Keratinocyte (primary cell): ENCODE measurements at regions not wholly inside any gene's neighbourhood (a gene's known extent, or its start where the extent isn't known, plus 50 kb on each side); places are given as distances from the start of the nearest gene placed in this dataset.

Experiments
- DNase-seq: peaks from one replicate; pipeline ENCODE4 v3.0.0-alpha.2; 2011; ENCODE audit warnings: low read depth, missing footprints, low spot score
- FAIRE-seq: peaks from 2 replicates; lab custom pipeline; 2011; peaks lifted over from hg19 to GRCh38; lab: Jason Lieb, UNC
- H2AFZ ChIP-seq: 2 replicates; pipeline ENCODE4 v1.6.0; 2012; ENCODE audit warnings: low read length, control low read depth, inconsistent platforms; ENCODE audit not compliant: control insufficient read depth
- H3K27ac ChIP-seq: 2 replicates; pipeline ENCODE4 v1.5.1; 2011; ENCODE audit warnings: low read length; ENCODE audit not compliant: control insufficient read depth, insufficient read depth
- H3K27me3 ChIP-seq: 3 replicates; pipeline ENCODE4 v1.6.0; 2011; ENCODE audit warnings: low read length; ENCODE audit not compliant: control insufficient read depth, insufficient read depth; ENCODE audit errors: extremely low read depth
- H3K36me3 ChIP-seq, 2 experiments: 2 replicates in 1 of 2; 3 replicates in 1 of 2; pipeline ENCODE4 v1.5.1; 2011; ENCODE audit warnings: low read length in 2 of 2, mild to moderate bottlenecking in 1 of 2; ENCODE audit not compliant: control insufficient read depth in 2 of 2, insufficient read depth in 2 of 2; ENCODE audit errors: extremely low read depth in 1 of 2
- H3K4me1 ChIP-seq: 3 replicates; pipeline ENCODE4 v1.5.1; 2011; ENCODE audit warnings: low read length; ENCODE audit not compliant: control insufficient read depth, insufficient read depth; ENCODE audit errors: extremely low read depth
- H3K4me2 ChIP-seq: 3 replicates; pipeline ENCODE4 v1.6.0; 2011; ENCODE audit warnings: low read depth, low read length; ENCODE audit not compliant: control insufficient read depth, insufficient read depth; ENCODE audit errors: extremely low read depth
- H3K4me3 ChIP-seq, 3 experiments: fragments of 200-600 bp in 1 of 3; sonication (generic) in 1 of 3; 2 replicates in 2 of 3; 3 replicates in 1 of 3; pipeline ENCODE4 v1.5.1; 2011 to 2016; ENCODE audit warnings: low read length in 3 of 3, mild to moderate bottlenecking in 3 of 3, control low read depth in 2 of 3, inconsistent platforms in 1 of 3, low read depth in 1 of 3, mixed read lengths in 1 of 3, mixed run types in 1 of 3, moderate library complexity in 1 of 3; ENCODE audit not compliant: control insufficient read depth in 2 of 3, insufficient read depth in 2 of 3; ENCODE audit errors: extremely low read depth in 1 of 3
- H3K79me2 ChIP-seq: 2 replicates; pipeline ENCODE4 v1.6.0; 2012; ENCODE audit warnings: low read length; ENCODE audit not compliant: control insufficient read depth, insufficient read depth
- H3K9ac ChIP-seq: 3 replicates; pipeline ENCODE4 v1.6.0; 2011; ENCODE audit warnings: low read length; ENCODE audit not compliant: control insufficient read depth, insufficient read depth; ENCODE audit errors: extremely low read depth
- H3K9me1 ChIP-seq: 3 replicates; pipeline ENCODE4 v1.6.0; 2011; ENCODE audit warnings: low read length; ENCODE audit not compliant: control insufficient read depth, insufficient read depth; ENCODE audit errors: extremely low read depth
- H3K9me3 ChIP-seq: 2 replicates; pipeline ENCODE4 v1.5.1; 2012; ENCODE audit warnings: low read depth, low read length; ENCODE audit not compliant: control insufficient read depth
- H4K20me1 ChIP-seq: 3 replicates; pipeline ENCODE4 v1.6.0; 2011; ENCODE audit warnings: low read length; ENCODE audit not compliant: control insufficient read depth, insufficient read depth; ENCODE audit errors: extremely low read depth
- CTCF ChIP-seq, 3 experiments: IDR thresholded peaks in 1 of 3; conservative IDR thresholded peaks in 1 of 3; optimal IDR thresholded peaks in 1 of 3; 2 replicates in 2 of 3; 3 replicates in 1 of 3; pipeline versions ENCODE3 to v1.5.1; 2011; ENCODE audit warnings: low read length in 3 of 3, mild to moderate bottlenecking in 3 of 3, moderate library complexity in 2 of 3, control low read depth in 1 of 3, inconsistent platforms in 1 of 3; ENCODE audit not compliant: insufficient read depth in 2 of 3; ENCODE audit errors: extremely low read depth in 1 of 3
- EZH2 ChIP-seq: IDR thresholded peaks from one replicate; pipeline ENCODE4 v1.6.1; 2012; ENCODE audit warnings: inconsistent platforms, mild to moderate bottlenecking, low read length, moderate library complexity
- dilution Hi-C: fragments of 300-500 bp; cut with MboI; formaldehyde crosslinking; loops from one replicate; pipeline ENCODE4 v1.7.0; 2020; ENCODE audit warnings: low sequenced_read_pairs; ENCODE audit not compliant: extremely low pct_ligation_motif_present

- Histone ChIP-seq H3K79me2 (no peaks in the 10 kb centered on the region), H3K9ac (no peak overlapping the region), H3K27me3 (no peaks in the 10 kb centered on the region), H3K9me3 (no peaks in the 10 kb centered on the region), H3K4me3 (no peak overlapping the region), H3K4me1 (peaks cover 22% of the 10 kb centered on the region), H4K20me1 (no peaks in the 10 kb centered on the region), H3K4me2 (no peak overlapping the region), H3K9me1 (no peaks in the 10 kb centered on the region), H3K36me3 (no peaks in the 10 kb centered on the region), H3K27ac (no peak overlapping the region), H2AFZ (no peak overlapping the region)
- dilution Hi-C loops = no loop called here
- TF ChIP-seq EZH2 (no peak), CTCF (optimal IDR thresholded peaks at IDR 0.05 in 1 of 3, IDR thresholded peaks at IDR 0.05 in 1 of 3, conservative IDR thresholded peaks at IDR 0.05 in 1 of 3; ENCODE audit: extremely low read depth in 1 of 3, insufficient read depth in 2 of 3, low read length in 3 of 3) (no peak)
- FAIRE-seq (peak; percentile 88), DNase-seq (no peak)
Measured at GRCh38 chr7:34354899-34355298, 303.1 kb upstream of the NPSR1 start.

DNA sequence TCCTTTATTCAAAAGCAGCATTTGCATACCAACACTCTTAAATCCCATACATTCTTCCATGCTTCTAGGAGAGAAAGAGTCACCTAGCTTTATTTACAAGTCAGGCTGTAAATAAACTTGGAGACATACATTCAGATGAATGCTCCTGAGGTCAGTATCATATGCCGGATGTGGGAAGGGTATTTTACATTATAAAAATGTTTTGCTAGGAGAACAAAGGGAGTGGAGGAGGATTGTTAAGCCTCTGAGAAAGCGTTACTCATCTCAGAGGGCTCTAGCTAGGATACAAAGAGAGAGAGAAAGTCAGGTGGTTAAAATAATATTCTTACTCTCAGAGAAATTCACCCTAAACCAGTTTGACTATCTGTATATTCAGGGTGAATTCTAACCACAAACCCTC is 300.9 kb upstream of the NPSR1 start:
- H3K4me3 ChIP-seq = no peak overlapping the region
- no peaks in the 10 kb centered on the region for H3K27me3 ChIP-seq
- no peak overlapping the region for H3K9ac ChIP-seq
- H2AFZ ChIP-seq = no peak overlapping the region
- peak overlapping the region; percentile 61 for H3K27ac ChIP-seq
- H3K9me3 ChIP-seq = no peaks in the 10 kb centered on the region
- TF ChIP-seq CTCF (optimal IDR thresholded peaks at IDR 0.05 in 1 of 3, IDR thresholded peaks at IDR 0.05 in 1 of 3, conservative IDR thresholded peaks at IDR 0.05 in 1 of 3; ENCODE audit: extremely low read depth in 1 of 3, insufficient read depth in 2 of 3, low read length in 3 of 3) (no peak), EZH2 (no peak)
- H3K9me1 ChIP-seq = no peaks in the 10 kb centered on the region
- DNase-seq (no peak), FAIRE-seq (peak; percentile 80)
- peaks cover 17% of the 10 kb centered on the region for H3K4me1 ChIP-seq
- H3K79me2 ChIP-seq = no peaks in the 10 kb centered on the region
- no peaks in the 10 kb centered on the region for H3K36me3 ChIP-seq
- peak overlapping the region; percentile 42 for H3K4me2 ChIP-seq
- dilution Hi-C loops = no loop called here
- H4K20me1 ChIP-seq = no peaks in the 10 kb centered on the region
